ENCODE measurements at regions not wholly inside any gene's neighbourhood (a gene's known extent, or its start where the extent isn't known, plus 50 kb on each side); places are given as distances from the start of the nearest gene placed in this dataset.

- TF ChIP-seq TFE3 (CRISPR knock-in tag; IDR thresholded peaks at IDR 0.05) = no peak
- no peak for TF ChIP-seq THYN1 (CRISPR knock-in tag; IDR thresholded peaks at IDR 0.05; ENCODE audit: borderline replicate concordance, low read depth)
- TF ChIP-seq CHD4 (IDR thresholded peaks at IDR 0.05; ENCODE audit: borderline replicate concordance, low read length) = no peak
- no peak for TF ChIP-seq ETV5 (CRISPR knock-in tag; IDR thresholded peaks at IDR 0.05; ENCODE audit: borderline replicate concordance)
- no peak for TF ChIP-seq NR2F2 (IDR thresholded peaks at IDR 0.05; ENCODE audit: borderline replicate concordance, low read depth)
Observed at GRCh38 chr10:64096941-64097340, 575.7 kb downstream of the REEP3 start (continued).

- in situ Hi-C loops (cut with HindIII; ENCODE audit: extremely low pct_ligation_motif_present, low pct_unique_long_range_greater_than_20kb) = no loop called here
- POLR2A ChIA-PET = no interaction called here
- Histone ChIP-seq H3K9ac (ENCODE audit: insufficient read depth, low read depth, low read length) (no peak overlapping the region), H2AFZ (ENCODE audit: low read length) (no peak overlapping the region), H3K4me1 (ENCODE audit: insufficient read depth, low read length) (no peaks in the 10 kb centered on the region), H3K79me2 (ENCODE audit: insufficient read depth, low read length) (no peaks in the 10 kb centered on the region), H3K4me2 (ENCODE audit: low read depth, low read length) (no peak overlapping the region), H3K27me3 (ENCODE audit: control insufficient read depth in 1 of 2, insufficient read depth in 2 of 2, low read length in 2 of 2) (no peaks in the 10 kb centered on the region), H3K36me3 (replicated peaks in 1 of 2; ENCODE audit: control insufficient read depth in 1 of 2, insufficient read depth in 2 of 2, low read length in 2 of 2) (no peaks in the 10 kb centered on the region), H3K9me3 (ENCODE audit: low read length) (no peaks in the 10 kb centered on the region), H4K20me1 (ENCODE audit: insufficient read depth, low read length) (no peaks in the 10 kb centered on the region), H3K27ac (ENCODE audit: extremely low read length, insufficient read depth, low read length) (no peak overlapping the region), H3K4me3 (replicated peaks in 1 of 3; ENCODE audit: insufficient read depth in 1 of 3, low read depth in 2 of 3, low read length in 3 of 3) (no peak overlapping the region)
- FAIRE-seq (no peak), DNase-seq (ENCODE audit: low spot score) (no peak), ATAC-seq (no peak)
- 43% methylated on average over 9 of the region's 9 CpGs for WGBS (ENCODE audit: low lambda C conversion rate)
- BruUV-seq (replicated peaks) = no TSS peak
- CTCF ChIA-PET (ENCODE audit: low intra/inter-chr PET ratio, low total read pairs) = no interaction called here
- intact Hi-C loops (cut with micrococcal nuclease; ENCODE audit: unreplicated experiment) = no loop called here
- peak; percentile 57 to 70 for TF ChIP-seq MAFK (conservative IDR thresholded peaks at IDR 0.05 in 1 of 2, IDR thresholded peaks at IDR 0.05 in 1 of 2; ENCODE audit: low read length in 2 of 2)
- TF ChIP-seq MAFF (IDR thresholded peaks at IDR 0.05; ENCODE audit: low read depth, low read length) = peak; percentile 55; the same call in 1 of the 2 replicates
- TF ChIP-seq HNF1B (CRISPR knock-in tag; IDR thresholded peaks at IDR 0.05) = no peak
- peak; percentile 18; the same call in 1 of the 2 replicates for TF ChIP-seq CEBPB (IDR thresholded peaks at IDR 0.05; ENCODE audit: borderline replicate concordance, low read depth, low read length)
- TF ChIP-seq SOX6 (IDR thresholded peaks at IDR 0.05) = no peak
- TF ChIP-seq SOX6 (CRISPR knock-in tag; IDR thresholded peaks at IDR 0.05) = no peak
- no peak for TF ChIP-seq TFDP1 (CRISPR knock-in tag; IDR thresholded peaks at IDR 0.05; ENCODE audit: borderline replicate concordance)
Observed at GRCh38 chr10:64097391-64098122, 576.4 kb downstream of the REEP3 start.

All from HepG2 (cell line).